NCI-H1092 (cell line): ENCODE measurements at regions not wholly inside any gene's neighbourhood (a gene's known extent, or its start where the extent isn't known, plus 50 kb on each side); places are given as distances from the start of the nearest gene placed in this dataset.
"Not testable (repeated sequence)": the region's sequence is repeated elsewhere in the genome, so short reads cannot be mapped to it uniquely, and the experiment has no call there.

Source experiments
- DNase-seq: peaks from one replicate; lab custom pipeline; 2025; lab: John Stamatoyannopoulos, UW

DNA sequence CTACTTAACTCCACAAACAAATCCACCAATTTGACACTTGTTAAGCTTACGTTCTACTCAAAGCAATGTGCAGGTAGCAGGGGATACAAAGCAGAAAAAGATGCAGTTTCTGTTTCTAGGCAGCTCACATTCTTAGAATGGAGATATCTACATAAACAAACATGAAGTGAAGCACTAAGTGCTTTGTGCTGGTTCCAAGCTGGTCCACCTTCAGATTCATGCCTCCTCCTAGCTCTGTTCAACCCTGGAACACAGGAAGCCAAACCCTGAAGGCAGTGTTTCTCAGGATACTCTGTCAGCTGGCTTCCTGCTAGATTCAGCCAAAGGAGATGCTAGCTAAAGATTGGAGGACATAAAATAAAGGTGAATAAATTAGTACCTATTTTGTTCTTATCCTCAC, 55.3 kb upstream of the NOL4 start:
- DNase-seq = no peak

DNA sequence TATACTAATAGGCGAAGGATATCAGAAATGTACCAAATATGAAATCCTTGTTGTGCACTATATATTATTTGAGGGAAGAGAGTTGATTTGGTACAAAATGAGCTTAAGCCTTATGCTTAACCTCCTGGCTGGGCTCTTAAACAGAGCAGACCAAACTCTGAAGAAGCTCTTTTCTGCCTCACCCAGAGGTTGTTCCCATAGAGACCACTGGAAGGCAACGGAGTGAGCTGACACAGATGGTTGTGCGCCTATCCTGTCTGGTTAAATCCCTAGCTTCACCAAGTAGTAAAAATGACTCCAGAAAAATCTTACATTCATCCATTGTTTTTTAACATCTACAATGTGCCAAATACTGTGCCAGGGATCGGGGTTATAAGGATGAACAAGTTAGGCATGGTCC, 55.9 kb upstream of the NOL4 start:
- DNase-seq = peak; percentile 22

DNA sequence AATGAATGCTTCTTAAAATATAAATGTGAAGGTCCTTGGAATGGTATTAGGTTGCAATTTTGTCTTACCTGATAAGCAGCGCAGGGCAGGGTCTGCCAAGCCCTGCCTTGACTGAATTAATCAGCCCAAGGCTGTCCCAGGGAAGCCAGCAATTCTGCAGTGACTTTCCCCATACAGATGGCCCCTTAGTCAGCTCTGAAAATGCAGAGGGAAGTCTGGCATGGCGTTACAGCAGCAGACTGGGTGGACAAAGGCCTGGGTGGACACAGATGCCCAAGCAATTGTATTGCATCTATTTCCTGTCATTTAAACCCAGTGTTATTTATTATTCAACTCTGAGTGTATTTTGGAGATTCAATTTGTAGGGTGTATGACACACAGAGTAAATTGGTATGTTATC, 56.6 kb upstream of the NOL4 start:
- no peak for DNase-seq

DNA sequence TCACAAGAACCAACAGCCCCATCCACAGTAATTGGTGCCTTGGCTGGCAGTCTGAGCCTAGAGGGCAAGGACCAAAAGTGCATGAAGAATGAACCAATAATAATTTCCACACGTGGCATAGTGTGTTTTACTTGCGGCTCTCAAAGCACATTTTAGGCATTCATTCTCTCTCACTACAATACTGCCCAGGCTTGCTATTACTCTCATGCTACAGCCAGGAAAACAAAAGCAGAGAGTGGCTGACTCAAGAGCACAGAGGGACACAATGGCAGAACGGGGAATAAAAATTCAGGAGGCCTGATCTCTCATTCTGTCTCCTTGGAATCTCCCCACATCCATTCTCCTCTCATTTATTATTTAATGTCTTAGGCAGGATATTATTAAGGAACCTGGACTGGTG, 57.0 kb upstream of the NOL4 start:
- DNase-seq = peak; percentile 75

DNA sequence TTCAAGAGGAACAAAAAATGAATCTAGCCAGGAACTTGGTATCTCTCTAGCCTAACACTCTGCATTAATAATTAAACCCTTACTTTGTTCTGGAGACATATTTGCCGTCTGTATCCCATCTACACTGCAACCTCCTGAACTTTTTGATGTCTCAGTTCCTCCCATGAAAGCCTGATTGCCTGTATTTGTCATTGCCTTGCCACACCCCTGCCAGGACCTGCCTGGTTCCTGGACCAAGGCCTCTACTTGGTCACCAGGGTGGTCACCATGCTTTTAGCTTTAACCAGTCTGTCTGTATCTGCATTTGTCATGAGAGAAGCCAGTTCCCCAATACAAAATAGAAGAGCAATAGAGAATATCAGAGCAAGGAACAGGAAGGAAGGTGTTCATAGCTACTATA, 58.8 kb upstream of the NOL4 start:
- DNase-seq = no peak

DNA sequence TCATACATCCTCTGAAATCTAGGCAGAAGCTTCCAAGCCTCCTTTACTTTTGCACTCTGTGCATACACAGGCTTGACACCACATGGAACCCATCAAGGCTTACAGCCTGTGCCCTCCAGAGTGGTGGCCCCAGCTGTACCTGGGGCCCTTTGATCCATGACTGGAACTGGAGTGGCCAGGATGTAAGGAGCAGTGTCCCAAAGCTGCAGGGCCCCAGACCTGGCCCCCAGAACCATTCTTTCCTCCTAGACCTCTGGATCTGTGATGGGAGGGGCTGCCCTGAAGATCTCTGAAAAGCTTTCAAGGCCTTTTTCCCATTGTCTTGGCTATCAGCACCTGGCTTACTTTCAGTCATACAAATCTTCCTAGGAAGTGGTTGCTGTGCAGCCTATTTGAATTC, 63.1 kb upstream of the NOL4 start:
- no peak for DNase-seq

DNA sequence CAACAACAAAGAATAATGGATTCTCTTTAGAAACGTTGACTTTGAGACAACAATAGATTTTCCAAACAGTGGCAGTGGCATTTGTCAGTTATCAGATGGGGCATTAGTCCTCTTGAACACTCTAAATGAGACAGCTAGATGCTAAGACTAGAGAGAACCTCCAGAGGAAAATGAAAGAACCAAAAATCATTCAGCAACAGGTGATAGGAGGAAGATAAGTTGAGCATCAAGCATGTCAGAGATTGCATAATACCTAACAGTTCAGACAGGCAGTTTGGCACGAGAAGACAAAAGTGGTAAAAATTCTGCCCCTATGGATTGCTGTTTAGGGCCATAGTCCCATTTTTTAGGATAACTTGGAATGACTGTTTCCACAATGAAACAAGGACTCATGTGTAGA, 67.9 kb upstream of the NOL4 start:
- DNase-seq = no peak

DNA sequence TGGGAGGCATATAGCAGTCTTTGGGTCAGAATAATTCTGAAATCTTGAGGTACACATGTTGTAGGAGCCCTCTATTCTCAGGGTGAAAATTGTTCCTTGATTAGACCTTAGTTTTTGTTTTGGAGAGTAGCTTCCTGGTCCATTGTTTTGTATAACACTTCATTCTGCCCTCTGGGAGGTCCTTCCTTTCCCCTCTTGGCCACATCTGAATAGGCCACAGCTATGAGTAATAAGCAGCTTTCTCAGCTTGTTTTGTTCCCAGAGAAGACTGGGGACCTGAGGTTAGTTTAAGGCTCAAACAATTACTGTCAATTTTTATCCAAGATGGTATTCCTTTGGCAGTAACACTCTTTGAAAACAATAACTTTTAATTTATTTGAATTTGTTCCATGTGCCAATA, 72.6 kb upstream of the NOL4 start:
- no peak for DNase-seq

DNA sequence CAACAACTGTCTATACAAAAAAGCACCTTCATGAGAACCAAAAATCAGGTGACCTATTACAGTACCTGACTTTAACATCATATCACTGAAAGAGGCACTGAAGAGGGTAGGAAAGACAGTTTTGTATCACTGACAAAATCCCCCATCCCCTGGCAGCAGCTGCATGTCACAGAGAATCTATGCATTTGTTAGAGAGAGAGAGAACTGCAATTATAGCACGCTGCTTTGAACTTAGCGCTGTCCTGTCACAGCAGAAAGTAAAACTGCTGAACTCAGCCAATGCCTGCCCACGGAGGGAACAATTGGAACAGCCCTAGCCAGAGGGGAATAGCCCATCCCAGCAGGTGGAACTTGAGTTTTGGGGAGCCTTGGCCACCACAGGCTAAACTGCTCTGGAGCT, 75.1 kb upstream of the NOL4 start:
- no peak for DNase-seq

DNA sequence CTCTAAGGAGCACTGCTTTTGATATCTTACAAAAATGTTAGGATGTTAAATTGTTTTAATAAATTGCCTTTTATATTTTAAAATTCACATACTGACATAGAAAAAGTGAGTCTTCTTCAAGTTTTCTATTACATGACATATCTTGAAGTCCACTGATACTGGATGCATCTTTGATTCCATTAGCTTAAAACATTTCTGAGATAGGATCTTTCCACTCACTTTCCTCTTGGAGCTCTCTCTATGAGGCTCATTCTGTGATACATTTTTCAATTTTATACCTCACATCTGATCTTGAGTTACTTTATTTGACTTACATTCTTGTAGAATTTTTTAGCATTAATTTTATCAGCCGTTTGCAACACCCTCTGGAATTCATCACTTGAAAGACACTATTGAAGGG, 86.8 kb upstream of the NOL4 start:
- DNase-seq = no peak

DNA sequence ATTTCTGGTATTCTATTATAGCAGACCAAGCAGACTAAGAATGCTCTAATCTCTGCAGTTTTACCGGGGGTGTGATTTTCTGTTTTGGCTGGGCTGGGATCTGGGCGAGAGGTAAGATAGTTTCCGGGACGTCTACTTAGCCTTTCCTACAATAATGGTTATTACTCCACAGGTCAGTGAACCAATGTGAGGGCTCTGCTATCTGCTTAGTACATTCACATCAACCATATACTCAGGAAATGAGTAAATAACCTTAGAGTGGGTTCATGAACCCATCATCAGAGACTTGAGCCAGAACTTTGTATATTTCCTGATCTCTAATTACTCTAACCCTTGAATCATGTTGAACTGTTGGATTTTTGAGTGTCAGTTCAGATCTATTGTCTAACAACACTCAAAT, 90.1 kb upstream of the NOL4 start:
- no peak for DNase-seq

DNA sequence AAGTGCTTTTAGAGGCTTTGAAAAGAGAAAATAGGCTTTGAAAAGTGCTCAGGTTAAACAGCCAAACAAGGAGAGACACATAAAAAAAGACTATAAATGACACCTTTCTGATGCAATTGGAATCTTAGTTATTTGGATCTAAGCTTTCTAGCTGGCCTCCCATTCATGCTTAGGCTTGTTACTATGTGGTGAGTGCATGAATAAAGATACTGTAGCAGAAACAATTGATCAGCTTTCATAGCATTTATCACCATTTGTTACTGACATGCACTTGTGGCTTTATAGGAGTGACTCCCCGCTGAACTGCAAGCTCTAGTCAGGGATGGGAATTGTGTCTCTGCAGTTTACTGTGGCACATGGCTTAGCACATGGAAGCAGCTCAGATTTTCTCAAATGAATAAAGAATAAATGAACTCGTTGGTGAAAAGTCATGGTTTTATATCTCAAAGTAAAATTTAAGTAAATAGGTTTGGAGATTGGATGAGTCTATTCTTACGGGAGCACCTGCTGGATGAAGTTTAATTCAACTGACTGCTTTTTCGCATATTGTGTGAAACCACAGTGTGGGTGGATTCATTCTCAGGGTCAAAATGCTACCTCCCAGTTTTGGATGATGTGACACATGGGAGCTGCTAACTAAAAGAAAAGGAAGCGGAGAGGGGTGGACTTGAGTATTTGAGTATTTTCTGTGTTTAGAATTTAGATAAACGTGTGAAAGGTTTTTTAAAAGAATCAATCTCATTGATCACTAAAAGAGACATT, 91.1 kb upstream of the NOL4 start:
- DNase-seq = peak; percentile 25

DNA sequence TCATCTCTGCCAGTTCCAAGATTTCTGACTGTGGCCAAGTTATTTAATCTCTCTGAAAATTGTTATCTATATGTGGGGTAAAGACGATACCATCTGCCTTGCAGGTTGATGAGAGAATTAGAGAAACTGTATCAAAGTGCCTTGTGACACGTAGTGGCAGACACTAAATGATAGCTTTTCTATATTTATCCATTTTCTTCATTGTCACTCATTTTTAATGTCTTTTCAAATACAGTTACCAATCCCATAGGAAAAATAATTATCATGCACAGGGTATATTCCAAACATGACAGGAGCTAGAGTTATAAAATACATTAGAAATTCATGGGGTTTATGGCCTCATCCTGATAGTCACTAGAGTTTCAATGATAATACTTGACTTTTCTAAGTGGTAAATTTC, 95.6 kb upstream of the NOL4 start:
- DNase-seq = no peak

DNA sequence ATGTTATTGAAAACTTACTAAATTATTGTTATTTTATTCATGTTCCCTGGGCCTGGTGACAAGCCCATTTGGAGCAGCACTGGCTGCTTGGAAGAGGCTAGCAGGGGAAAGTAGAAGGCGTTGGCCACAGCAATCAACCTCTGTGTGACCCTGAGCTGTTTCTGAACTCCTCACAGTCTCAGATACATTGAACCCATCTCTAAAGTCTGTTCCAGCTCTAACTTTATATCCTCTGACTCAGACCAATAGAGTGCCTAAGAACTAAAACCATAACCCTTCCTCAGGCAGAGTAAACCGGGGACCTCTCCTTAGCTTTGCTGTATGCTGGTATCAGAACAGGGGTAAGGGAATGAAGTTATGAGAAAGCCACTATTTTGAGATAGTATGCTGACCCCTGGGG, 96.4 kb upstream of the NOL4 start:
- DNase-seq = no peak

DNA sequence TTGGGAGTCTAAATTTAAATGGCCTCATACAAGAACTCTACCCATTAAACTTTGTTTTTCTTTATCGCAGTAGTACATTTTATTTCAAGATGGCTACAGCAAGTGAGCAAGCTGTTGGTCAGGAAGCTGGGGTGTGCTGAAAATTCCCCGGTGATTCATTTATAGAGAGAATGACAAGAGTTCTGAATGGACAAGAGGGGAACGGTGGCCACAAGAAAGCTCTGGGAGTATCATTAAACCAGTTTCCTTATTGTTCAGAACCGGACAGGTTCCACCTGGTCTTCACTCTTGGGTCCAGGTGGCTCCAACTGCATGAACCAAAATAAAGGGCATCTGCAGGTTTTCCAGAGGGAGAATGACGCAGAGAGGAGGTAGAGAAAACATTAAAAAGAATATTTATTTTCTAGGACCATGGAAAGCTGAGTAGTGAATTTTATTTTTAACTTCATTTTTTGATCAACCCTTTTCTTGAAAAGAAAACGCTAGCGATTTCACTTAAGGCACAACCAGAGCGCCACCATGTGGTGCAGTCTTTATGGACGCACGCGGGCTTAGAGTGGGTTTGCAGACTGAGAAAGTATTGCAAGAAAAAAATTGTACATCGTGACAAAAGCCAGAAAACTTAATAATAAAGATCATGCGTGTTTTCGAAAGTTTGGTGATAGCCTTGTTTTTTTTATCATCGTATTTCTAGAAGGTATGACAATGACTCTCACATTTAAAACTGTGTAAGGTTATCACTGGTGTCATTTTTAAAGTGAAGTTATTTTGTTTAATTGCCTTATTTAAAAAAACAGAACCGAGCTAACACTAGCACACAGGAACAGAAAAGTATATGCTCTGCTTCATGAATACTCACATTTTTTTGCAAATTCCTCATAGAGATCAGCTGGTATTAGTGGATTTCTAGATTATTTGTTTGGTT, 97.9 kb upstream of the NOL4 start:
- peak; percentile 85 for DNase-seq

DNA sequence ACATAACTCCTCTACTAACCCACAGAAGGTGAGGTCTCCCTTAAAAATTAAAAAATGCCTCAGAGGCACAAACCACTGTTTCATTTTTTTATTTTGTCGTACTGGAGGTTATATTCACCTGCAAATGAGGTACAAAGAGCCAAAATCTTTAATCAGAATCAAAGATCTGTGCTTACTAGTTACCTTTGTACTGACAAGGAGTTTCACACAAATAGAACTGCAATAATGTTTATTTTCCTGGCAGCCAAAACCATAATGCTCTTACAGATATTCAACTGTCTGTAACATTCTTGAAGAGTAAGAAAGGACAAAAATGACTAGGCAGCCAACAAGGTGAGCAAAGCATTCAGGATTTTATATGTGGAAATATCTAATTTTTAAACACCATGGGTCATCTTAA, 105.1 kb upstream of the NOL4 start:
- DNase-seq = no peak

DNA sequence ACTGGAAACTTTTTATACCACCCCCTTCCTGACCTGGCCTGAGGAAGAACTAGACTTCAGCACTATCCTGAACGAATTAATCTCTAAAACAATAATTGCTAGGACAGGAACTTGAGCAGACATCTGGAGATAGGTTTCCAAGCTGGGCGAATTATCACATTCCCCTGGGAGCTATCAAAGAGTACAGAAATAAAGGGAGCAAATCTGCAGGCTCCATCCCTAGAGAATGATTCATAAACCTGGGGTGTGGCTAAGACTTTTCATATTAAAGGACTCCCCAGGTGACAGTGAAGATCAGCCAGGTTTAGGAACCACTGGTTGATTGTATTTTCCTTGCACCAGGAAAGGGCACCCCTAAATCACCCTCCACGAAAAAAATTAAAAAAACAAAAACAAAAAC, 105.6 kb upstream of the NOL4 start:
- peak; percentile 17 for DNase-seq

DNA sequence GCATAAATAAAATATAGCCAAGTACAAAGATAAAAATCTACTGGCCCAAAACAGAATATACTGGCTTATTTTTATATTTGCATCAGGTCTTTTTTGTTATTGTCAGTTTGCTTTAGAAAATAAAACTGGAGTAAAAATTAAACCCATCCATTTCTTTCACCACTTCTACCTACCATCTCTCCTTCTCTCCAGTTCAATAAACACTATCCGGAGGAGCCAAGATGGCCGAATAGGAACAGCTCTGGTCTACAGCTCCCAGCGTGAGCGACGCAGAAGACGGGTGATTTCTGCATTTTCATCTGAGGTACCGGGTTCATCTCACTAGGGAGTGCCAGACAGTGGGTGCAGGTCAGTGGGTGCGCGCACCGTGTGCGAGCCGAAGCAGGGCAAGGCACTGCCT, 106.2 kb upstream of the NOL4 start:
- DNase-seq = not testable (repeated sequence)

DNA sequence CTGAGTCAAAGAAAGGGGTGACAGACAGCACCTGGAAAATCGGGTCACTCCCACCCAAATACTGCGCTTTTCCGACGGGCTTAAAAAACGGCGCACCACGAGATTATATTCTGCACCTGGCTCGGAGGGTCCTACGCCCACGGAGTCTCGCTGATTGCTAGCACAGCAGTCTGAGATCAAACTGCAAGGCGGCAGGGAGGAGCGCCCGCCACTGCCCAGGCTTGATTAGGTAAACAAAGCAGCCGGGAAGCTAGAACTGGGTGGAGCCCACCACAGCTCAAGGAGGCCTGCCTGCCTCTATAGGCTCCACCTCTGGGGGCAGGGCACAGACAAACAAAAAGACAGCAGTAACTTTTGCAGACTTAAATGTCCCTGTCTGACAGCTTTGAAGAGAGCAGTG, 106.6 kb upstream of the NOL4 start:
- not testable (repeated sequence) for DNase-seq

DNA sequence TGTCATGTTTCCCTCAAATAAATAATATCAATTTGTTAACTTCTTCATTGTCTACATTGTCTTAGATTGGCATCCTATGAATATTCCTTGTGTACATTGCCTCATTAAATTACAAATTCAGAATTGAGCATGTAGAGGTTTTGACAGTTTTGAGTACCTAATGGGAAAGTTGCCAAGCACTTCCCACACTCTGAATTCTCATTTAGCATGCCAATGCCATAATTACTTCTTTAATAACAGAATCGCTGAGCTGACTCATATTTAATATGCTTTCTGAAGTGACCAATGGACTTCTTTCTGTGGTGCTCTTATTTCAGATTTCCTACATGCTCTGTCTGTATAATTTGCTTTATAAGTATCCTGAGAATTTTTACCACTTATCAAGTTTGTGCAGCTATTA, 114.4 kb upstream of the NOL4 start:
- peak; percentile 81 for DNase-seq

DNA sequence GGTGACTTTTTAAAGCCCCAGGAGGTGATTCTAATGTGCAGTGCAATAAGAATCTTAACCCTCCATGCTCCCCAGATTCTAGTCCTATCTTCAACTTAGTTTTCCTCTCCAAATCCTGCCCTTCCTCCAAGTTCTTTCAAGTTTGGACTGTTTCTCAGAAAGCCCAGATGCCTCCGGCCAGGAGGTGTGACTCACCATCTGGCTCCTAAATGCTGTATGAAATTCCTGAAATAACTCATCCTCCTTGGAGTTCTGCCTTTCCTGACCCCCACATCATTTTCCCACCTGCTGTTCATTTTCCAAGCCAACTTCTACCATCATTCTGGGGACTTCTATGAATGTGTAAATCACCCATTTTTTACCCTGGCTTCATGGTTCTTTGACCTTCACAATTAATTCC, 118.2 kb upstream of the NOL4 start:
- no peak for DNase-seq

DNA sequence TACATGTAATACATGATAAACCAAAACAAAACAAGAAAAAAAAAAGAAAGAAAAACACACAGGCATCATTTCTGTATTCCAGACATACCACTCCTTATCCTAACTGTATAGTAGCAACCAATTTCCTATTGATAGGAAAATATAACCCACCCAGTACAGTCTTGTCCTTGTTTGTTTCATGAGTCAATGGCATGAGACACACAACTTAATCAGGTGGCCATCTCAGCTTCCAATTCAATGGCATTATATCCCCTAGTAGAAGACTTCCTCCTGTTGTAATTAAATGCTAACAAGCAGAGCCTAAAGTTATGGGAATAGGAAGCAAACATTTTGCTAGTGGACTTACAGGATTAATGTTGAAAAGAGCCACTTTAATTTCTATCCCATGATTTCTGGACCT, 121.0 kb upstream of the NOL4 start:
- no peak for DNase-seq

DNA sequence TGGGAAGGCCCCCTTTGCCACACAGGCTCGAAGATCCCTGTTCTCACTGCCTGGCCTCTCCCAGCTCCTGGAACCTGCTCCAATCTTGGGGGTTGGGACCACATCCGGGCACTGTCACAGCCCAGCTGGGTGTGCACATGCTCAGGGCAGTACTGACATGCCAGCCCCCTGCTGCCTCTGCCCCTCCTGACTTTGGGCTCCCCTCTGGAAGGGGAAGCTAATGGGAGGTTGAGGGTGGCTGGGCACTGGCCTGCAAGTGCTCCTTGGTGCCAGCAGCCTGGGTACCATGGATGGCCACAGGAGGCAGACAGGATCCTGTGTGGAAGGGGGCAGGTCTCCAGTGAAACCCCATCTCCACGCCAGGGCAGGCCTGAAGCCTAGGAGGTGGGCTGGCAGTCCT, 126.1 kb upstream of the NOL4 start:
- no peak for DNase-seq
